ENCODE measurements at regions not wholly inside any gene's neighbourhood (a gene's known extent, or its start where the extent isn't known, plus 50 kb on each side); places are given as distances from the start of the nearest gene placed in this dataset.

DNA sequence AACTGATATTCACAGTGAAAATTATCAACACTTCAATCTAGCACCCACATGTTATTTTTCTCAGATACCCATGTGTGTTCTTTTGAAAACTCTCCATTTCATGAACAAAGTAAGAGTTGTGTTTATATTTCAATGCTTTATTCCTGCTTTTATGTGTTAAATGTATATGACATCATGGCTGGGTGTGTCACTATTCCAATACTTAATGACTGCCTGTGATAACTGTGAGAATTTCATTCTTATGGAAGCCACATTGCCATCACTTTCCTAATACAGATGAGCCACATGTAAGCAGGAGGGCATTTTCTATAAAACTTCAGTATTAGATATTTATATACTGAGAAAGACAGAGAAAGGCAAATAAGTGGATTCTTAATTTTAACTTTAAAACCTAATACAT, 100.4 kb upstream of the FIGN start:
- no peaks in the 10 kb centered on the region for H3K9me3 ChIP-seq
- no peak overlapping the region for H3K4me3 ChIP-seq
- no peaks in the 10 kb centered on the region for H3K4me1 ChIP-seq
- H3K36me3 ChIP-seq = no peaks in the 10 kb centered on the region
- no peak overlapping the region for H3K27ac ChIP-seq
- no peaks in the 10 kb centered on the region for H3K27me3 ChIP-seq
- DNase-seq = no peak
- intact Hi-C loops (cut with DNase I) = no loop called here
- H3K9ac ChIP-seq (ENCODE audit: low read depth in 2 of 2, low read length in 2 of 2) = no peak overlapping the region
- TF ChIP-seq CTCF (IDR thresholded peaks at IDR 0.05) = no peak

DNA sequence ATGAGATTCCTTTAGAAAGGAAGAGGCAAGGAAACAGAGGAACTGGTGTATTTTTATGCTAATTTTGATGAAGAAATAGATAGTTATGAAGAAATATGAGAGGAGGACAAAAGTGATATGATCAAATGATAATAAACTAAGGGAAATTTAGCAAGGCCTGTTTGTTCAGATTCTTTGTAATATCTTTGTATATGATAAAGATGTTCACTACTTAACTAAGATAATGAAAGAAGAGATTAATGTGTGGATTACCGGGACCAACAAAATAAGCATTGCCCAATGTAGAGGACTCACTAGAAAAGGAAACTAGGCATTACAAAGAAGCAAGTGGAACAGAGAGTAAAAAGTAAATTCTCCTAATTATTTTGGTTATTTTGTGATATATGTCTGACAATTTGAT, 99.0 kb upstream of the FIGN start:
- no peaks in the 10 kb centered on the region for H3K36me3 ChIP-seq

GRCh38 chr2:163834221-163834620, 98.4 kb upstream of the FIGN start:
- Histone ChIP-seq H3K27me3 (no peaks in the 10 kb centered on the region), H3K9ac (ENCODE audit: low read depth in 2 of 2, low read length in 2 of 2) (no peak overlapping the region), H3K9me3 (no peaks in the 10 kb centered on the region), H3K36me3 (no peaks in the 10 kb centered on the region), H3K4me3 (no peak overlapping the region), H3K4me1 (no peaks in the 10 kb centered on the region), H3K27ac (no peak overlapping the region)
- DNase-seq = no peak
- intact Hi-C loops (cut with DNase I) = no loop called here
- TF ChIP-seq CTCF (IDR thresholded peaks at IDR 0.05) = no peak

More for the DNA sequence above, 99.0 kb upstream of the FIGN start:
- no peak overlapping the region for H3K27ac ChIP-seq
- H3K27me3 ChIP-seq = no peaks in the 10 kb centered on the region
- H3K4me1 ChIP-seq = no peaks in the 10 kb centered on the region
- TF ChIP-seq CTCF (IDR thresholded peaks at IDR 0.05) = no peak
- DNase-seq = no peak
- intact Hi-C loops (cut with DNase I) = no loop called here
- H3K9ac ChIP-seq (ENCODE audit: low read depth in 2 of 2, low read length in 2 of 2) = no peak overlapping the region
- H3K9me3 ChIP-seq = no peaks in the 10 kb centered on the region
- H3K4me3 ChIP-seq = no peak overlapping the region

GRCh38 chr2:163828771-163829170, 93.0 kb upstream of the FIGN start:
- H3K27me3 ChIP-seq = no peaks in the 10 kb centered on the region
- no peak for TF ChIP-seq CTCF (IDR thresholded peaks at IDR 0.05)
- no peak for DNase-seq
- H3K9ac ChIP-seq (ENCODE audit: low read depth in 2 of 2, low read length in 2 of 2) = no peak overlapping the region
- no peaks in the 10 kb centered on the region for H3K9me3 ChIP-seq
- H3K4me1 ChIP-seq = no peaks in the 10 kb centered on the region
- no peak overlapping the region for H3K4me3 ChIP-seq
- no peaks in the 10 kb centered on the region for H3K36me3 ChIP-seq
- intact Hi-C loops (cut with DNase I) = no loop called here
- no peak overlapping the region for H3K27ac ChIP-seq

DNA sequence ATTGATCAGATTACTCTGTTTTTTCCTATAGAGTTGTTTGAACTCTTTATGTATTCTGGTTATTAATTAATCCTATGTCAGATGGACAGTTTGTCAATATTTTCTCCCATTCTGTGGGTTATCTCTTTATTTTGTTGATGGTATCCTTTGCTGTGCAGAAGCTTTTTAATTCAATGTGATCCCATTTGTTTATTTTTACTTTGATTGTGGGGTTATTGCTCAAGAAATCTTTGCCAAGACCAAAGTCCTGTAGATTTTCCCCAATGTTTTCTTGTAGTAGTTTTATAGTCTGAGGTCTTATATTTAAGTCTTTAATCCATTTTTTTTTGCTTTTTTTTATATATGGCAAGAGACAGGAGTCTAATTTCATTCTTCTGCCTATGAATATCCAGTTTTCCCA, 86.2 kb upstream of the FIGN start:
- no peak for TF ChIP-seq CTCF (IDR thresholded peaks at IDR 0.05)

More for the DNA sequence above, 86.2 kb upstream of the FIGN start:
- no peak overlapping the region for H3K9ac ChIP-seq (ENCODE audit: low read depth in 2 of 2, low read length in 2 of 2)
- H3K36me3 ChIP-seq = no peaks in the 10 kb centered on the region
- intact Hi-C loops (cut with DNase I) = no loop called here
- no peaks in the 10 kb centered on the region for H3K27me3 ChIP-seq
- no peak for DNase-seq
- H3K9me3 ChIP-seq = no peaks in the 10 kb centered on the region
- no peak overlapping the region for H3K4me3 ChIP-seq
- H3K4me1 ChIP-seq = no peaks in the 10 kb centered on the region
- no peak overlapping the region for H3K27ac ChIP-seq

Measured in colonic mucosa (tissue), 4 donors.